NCI-H2029 (cell line): ENCODE measurements at regions not wholly inside any gene's neighbourhood (a gene's known extent, or its start where the extent isn't known, plus 50 kb on each side); places are given as distances from the start of the nearest gene placed in this dataset.
A peak's percentile ranks its signal among the peaks of the same experiment; 100 is the strongest.

Experiments
- DNase-seq: peaks from one replicate; lab custom pipeline; 2025; lab: John Stamatoyannopoulos, UW

DNA sequence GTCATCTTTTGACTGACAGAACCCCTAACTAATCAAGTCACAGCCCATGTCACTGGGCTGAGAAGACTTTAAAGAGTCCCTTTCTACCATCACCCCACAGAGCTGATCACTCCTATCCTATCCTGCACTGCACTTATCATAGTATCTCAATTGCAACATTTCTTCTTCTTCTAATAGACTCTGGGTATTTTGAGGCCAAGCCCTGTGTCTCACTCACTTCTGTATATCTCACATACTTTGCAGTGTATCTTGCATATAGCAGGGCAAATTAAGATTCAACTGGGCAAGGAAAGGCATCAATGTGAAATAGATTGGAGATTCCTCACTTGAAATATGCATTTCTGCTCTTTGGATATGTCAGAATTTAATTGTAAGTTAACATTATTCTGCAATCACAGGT is 531.5 kb upstream of the SLIT2 start:
- no peak for DNase-seq

DNA sequence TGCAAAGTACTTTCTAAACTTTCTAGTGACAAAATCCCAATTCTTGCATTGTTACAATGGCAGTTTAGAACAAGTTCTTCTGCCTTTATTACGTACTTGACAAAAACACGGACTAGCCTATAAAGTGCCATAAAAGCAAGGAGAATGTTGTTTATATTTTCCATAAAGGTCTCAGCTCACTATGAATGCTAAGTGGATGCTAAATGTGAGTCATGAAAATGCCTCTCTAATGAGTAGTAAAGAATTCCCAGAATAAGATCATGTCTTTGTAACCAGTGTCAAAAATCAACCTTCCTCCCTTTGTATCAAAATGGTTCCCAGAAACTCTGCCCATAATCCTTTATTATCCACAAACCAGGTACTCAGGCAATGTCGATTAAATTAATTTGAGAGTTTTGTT is 539.8 kb upstream of the SLIT2 start:
- no peak for DNase-seq

DNA sequence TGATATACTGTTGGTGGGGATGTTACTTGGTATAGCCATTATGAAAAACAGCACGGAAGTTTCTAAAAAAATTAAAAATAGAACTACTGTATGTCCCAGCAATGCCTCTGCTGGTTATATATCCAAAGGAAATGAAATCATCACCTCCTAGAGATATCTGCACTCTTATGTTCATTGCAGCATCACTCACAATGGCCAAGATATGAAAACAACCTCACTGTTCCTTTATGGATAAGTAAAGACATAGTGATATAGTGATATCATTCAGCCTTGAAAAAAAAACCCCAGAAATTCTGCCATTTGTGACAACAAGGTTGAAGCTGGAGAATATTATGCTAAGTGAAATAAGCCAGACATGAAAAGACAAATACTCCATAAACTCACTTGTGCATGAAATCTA is 543.8 kb upstream of the SLIT2 start:
- no peak for DNase-seq

DNA sequence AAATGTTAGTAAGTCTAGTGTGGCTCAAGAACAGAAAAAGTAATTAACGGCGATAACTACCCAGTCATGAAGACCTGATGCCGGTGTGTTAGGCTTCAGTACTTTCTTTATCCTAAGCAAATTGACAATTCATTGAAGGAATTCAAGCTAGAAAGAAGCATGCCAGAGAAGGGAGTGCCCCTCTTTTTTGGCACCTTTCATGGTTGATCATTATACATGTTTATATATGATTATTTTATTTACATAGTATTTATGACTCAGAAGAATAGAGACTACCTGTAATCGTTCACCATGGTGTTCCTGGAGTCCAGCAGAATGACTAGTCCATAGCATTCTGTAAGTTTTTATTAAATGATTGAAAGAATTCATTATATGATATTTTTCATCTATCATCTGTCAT is 548.3 kb upstream of the SLIT2 start:
- DNase-seq: no peak

DNA sequence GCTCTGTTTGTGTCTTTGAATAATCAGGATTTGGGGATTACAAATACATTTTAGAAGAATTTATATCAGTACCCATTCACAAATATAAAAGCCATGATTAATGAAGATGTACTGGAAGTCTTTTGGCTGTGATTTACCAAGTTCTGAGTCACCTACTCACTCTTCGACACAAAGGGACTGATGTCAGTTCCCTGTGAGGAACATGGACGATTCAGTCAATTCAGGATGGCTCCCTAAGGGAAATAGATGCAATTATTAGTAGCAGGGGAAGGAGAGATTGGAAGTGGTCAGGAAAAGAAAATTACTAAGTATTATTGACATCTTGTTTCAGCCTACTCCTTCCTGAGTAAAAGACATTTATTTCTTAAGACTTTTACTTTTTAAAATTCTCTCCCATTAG is 550.7 kb upstream of the SLIT2 start:
- DNase-seq: no peak

DNA sequence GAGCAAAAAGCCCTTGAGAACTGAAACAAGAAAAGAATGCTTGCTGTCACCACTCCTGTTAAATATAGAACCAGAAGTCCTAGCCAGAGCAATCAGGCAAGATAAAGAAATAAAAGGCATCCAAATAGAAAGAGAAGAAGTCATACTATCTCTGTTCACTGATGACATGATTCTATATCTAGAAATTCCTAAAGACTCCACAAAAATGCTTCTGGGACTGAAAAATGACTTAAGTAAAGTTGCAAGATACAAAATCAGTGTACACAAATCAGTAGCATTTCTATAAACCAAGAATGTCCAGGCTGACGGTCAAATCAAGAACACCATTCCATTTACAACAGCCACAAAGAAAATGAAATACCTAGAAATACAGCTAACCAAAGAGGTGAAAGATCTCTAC is 552.7 kb upstream of the SLIT2 start:
- DNase-seq: no peak

DNA sequence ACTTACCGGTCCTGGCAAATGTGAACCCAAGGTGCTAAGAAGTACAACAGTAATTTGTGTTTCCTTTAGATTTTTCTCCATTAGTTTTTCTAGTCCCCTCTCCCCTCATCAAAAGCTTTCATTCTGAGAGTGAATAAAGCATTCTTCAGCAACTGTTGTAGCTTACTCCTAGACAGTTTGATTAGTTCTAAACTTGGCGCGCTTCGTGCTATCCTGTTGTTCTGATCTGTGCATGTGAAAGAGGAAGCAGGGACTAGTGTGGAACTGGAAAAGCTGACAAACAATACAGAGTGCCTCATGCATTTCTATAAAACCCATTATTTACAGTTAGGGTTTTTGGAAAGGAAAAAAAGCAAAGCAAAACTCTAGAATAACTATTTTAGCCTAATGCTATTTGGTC is 556.9 kb upstream of the SLIT2 start:
- no peak for DNase-seq

DNA sequence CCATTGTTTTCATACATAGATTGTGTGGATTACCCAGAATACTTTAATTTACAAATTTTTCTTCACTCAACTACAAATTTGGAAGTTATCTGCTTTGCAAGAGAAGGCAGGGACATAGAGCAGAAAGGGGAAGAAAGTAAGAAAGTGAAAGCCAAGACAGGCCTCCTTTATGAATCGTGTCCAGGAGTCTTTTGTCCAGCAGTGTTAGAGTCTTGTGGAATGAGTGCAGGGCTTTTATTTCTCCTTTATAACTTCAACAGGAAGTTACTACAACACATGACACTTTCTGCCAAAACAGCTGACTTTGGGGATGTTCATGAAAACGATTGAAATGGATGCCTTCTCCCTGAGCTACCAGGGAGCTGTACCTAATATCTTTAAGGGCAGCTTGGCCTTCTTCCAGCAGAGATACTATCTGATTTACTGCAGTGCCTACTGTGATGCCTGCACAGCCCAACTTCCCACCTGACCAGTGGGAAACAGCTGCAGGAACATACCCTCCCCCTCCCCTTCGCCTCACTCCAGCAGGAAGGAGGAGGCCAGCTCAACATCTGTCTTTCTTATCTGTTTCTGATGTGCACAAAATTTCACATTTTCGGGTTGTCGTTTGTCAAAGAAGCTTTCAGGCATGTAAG is 557.7 kb upstream of the SLIT2 start:
- no peak for DNase-seq

DNA sequence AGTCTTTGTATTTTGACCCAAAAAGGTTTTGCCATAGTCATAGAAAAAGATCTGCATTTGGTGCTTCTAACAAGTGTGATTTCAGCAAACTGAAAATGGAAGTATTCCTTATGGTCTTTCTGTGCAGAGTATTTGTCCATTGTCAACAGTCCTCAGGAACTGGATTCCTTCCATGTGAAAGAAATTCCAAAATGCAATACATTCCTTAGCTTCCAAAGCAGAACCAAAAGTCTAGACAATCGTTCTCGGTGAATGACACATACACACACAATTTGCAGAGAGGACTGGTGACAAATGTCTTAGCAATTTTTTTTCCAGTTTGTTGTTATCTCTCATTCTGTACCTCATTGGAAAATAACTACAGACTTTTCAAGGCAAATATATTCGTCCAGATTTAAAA is 562.2 kb upstream of the SLIT2 start:
- no peak for DNase-seq

DNA sequence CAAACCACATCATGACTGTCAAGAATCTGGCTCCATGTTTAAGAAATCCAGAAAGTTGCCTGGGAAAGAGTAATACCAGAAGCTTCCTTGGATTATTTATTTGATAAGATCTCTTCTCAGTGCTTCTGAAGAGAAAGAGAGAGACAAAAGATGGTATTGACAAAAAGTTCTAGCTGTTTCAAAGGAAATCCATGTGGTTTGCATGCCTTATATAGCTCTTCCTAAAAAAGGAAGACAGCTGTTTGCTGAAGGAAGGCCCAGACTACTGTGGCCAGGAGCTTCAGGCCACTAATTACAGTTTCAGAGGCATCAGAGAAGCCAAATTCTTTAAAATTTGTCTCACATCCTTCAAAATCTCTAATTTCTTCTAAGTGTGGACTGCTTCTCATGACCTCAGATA is 565.2 kb upstream of the SLIT2 start:
- DNase-seq: no peak

DNA sequence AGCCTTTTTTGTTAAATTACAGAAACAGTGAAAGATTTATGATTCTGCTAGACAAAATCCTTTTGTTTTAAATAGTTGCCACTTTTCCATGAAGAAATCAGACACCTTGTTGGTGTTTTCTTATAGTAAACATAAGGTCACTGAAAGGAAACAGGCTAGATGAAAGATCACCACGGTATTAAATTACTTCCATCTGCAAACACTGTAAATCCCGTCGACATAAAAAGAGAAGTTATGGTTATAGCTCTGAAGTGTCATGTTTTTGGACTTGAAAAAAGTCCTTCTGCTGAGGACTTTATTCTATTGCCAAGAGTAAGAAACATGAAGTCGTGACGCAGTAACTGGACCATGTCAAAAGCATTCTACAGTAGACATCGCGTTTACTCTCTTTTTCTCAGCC is 567.6 kb upstream of the SLIT2 start:
- DNase-seq: no peak

DNA sequence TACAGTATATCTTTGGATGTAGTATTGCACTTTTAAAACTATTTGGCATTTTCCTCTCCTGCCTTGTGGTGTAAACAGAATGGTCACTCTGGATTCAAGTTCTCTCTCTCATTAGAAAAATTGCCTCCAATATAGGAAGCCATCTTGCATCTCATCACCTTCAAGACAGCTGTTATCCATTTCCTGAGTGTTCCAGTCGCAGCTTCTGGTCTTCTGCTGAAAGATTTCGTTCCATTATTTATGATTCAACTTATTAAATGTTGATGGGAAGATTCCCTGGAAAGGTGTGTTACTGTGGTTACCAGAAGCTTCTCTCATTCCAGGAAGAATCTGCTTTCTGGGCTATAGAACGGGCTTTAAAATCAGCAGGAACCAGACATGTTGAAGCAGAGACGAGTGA is 568.3 kb upstream of the SLIT2 start:
- no peak for DNase-seq

DNA sequence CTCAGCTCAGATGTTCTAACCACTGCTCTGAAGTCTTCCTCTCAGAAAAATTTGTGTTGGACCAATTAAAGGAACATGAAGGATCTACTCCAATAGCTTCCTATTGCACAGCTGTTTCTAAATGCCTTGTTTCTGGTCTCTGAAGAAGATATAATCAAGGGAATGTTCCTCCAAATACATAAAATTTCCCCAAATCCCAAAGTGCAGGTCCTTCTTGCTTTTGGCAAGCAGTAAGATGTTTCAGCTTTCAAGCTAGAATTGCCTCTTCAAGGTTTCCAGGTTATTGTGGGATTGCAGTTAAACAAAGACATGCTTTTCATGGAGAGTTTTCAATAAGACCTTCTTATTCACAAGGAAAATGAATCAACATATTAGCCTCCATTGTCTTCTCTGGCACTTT is 574.5 kb upstream of the SLIT2 start:
- no peak for DNase-seq

DNA sequence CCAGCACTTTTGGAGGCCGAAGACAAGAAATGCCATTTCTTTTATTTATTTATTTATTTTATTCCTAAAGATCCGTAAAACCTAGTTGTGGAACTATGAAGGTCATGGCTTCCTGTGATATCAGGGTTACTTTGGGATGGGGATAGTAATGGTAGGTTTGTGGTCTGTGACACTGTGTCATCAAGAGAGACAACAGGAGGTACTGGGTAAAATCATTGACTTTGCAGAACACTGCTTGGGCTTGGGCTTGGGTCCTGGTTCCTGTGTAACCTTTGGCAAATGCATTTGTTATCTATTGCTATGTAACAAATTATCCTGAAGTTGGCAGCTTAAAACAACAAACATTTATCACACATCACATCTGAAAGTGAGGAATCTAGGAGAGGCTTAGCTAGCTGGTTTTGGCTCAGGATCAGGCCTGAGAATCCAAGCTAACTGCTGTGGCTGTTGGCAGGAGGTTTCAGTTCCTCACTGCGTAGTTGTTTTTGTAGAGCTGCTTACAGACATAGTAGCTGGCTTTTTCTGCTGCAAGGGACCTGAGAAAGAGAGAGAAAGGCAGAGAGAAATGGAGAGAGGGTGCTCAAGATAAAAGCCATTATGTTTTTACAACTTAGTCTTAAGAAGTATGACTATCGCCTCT is 576.4 kb upstream of the SLIT2 start:
- DNase-seq: no peak

DNA sequence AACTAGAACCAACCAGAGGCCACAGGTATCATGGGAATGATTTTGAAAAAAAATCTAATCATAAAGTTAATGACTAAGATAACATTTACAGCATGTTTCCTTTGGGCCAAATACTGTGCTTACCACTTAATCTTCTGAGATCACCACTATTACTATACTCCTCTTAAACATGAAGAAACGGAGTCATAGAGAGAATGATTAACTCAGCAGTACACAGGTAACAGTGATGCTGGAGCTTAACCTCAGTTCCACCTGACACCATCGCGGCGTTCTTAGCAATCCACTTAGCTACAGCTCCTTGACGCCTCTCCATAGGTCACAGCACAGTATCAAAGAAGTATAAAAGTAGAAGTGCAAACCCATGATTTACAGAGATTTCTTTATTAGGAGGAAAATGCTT is 592.6 kb upstream of the SLIT2 start:
- no peak for DNase-seq

DNA sequence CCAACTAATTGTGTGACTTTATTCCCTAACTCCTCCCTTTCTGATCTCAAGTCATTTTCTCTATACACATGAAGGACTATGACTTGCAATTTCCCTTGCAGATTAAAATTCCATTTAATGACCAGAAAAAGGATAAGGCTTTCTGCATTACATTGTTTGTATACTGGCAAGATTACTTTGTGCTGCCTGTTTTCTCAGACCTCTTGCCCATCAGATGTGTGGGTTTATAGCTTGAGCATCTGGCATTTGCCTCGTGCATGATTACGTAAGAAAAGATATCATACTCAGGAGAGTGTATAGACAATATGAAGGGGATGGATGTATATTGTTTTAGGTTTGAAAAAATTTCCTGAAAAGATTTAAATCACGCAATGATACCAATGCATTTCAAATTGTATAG is 593.8 kb upstream of the SLIT2 start:
- no peak for DNase-seq

DNA sequence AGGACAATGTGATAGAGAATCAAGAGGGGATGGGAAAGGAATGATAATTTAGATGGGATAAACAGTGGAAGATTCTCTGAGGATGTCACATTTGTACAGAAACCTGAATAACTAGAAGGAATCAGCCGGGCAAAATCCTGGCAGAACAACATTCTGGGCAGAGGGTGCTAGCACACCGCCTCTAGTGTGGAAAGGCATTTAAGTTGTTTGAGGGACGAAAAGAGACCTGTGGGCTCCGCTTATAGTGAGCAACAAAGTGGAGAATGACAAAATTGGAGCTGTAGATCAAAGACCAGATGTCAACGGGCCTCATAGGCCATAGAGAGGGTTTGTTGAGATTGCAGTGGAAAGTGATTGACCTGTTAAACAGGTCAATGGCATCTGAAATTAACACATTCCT is 596.0 kb upstream of the SLIT2 start:
- no peak for DNase-seq

DNA sequence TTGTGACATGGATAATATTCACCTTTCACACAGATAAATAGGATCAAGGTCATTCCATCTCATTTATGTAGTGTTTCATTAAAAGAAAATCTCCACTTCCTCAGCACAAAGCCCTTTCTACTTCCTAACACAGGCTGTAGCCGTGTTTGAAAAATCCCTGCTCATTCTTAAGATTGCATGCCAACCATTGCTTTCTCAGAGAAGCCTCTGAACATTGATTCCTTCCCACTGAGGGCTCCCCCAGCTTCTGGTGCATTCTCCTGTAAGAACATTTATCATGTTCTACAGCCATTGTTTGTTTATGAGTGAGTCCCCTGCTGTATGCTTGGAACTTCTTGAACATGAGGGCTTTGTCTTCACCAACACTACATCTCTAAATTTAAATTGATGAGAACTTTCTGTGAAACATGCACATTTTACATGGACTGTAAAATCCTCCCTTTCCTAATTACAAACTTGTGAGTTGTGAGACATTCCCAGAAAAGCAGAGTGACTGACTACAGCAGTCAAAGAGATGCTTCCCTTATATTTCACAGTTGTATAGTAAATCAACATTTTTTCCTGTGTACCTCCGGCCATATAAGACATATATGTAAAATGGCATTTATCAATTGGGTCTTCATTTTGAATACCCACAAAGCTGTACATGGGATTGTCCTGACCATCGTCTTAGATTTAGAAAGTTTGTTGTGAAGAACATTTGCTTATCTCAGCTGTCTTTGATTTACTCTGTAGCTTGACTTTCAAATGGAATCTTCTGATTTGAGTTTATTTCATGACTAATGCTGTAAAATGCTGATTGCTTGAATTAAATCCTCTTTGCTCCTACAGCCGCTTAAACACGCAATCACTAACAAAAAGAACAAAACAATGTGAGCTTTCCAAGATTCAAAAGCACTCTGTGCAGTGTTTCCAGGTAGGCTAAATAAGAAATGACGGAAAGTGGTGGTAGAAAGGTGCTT is 600.5 kb upstream of the SLIT2 start:
- no peak for DNase-seq

DNA sequence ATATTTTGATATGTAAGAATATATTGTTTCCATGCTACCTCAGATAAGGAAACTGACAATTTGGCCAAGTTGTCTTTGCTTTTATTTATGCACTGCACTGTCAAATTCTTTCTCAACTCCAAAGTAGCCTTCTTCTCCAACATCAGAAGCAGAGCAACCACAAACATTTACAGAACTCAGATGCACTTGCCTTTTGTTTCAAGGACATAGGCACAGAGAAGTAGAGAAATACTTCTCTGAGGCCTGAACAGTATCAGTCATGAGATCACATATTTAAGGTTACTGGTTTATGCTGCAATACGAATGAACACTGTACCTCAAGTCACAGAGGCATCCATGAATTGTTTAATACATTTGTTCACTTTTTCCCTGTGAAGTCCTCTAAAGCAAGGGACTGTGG is 606.1 kb upstream of the SLIT2 start:
- DNase-seq: no peak

DNA sequence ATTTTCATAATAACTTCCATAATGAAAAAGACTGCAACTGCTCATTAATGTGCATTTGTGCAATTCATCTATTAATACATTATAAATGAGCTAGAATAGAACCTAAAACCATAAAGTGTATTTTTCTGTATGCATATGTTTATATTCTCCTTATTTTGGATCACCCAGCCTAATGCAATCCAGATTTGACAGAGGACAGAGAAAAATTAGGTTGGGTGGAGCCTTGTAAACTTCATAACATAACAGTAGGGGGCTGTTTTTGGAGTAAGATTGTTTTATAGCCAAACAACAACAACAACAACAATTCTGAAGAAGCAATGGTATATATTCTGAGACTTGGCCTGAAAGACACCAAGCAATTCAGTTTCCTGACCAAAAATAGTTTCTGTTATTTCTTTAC is 615.3 kb upstream of the SLIT2 start:
- no peak for DNase-seq

DNA sequence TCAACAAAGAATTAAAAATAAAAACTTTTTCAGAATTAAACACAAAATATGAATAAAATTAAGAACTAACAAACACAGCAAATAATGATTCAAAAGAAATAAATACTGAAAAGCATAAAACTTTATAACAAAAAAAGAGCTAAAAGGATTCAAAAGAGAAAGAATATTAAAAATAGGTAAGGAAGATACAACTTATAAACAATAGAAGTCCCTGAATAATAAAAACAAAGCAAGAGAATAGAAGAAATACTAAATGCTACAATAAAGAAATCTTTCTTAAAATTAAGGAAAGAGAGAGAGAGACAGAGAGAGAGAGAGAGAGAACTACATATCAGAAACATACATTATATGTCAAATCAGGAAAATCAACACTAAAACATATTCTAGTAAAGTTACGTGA is 619.9 kb upstream of the SLIT2 start:
- DNase-seq: no peak

DNA sequence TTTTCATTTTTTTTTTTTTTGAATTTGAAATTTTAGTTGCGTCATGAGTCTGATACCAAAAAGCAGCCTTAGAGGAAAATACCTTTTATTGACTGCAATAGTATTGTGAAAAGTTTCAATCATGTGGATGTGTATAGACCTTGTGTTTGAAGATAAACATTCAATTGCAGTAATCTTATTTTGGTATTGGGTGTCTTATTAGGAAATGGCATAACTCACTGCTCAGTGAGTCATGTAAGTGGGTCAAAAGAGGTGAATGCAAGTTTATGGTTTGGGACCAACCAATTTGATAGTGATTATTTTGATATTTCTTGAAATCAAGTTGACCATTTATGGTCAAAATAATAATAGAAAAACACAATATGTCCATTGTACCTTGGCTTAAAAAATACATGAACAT is 627.8 kb upstream of the SLIT2 start:
- DNase-seq: no peak

DNA sequence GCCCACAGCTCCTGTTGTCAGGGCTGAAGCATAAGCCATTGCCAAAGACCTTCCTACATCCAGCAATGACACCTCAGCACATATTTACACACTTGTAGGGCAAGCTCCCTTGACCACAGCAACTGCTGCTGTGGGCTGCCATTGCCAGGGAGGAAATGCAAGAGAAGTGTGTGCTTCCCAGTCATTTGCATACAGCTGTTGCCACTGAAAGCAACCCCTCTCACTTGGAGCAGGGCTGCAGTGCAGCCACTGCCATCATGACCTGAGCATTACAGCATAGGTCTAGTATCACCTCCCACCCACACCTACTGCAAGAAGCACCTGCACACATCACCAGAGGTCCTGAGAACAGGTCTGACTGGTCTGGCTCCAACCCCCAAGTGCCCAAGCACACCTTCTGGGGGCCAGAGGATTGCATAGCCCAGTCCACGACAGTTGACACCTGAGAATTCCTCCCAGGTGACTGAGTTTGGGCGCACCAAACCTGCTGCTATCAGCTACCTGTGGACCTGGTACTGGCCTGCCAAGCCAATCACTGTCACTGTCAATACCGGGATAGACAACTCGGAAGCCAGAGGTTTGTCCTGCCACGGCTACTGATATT is 636.5 kb upstream of the SLIT2 start:
- peak; percentile 79 for DNase-seq
